Left ventricle myocardium superior (tissue), 1 donor: ENCODE measurements at regions not wholly inside any gene's neighbourhood (a gene's known extent, or its start where the extent isn't known, plus 50 kb on each side); places are given as distances from the start of the nearest gene placed in this dataset.

Experiments
- ATAC-seq: fragments of 200-7000 bp; cut with Tn5 transposase; one replicate; pipeline ENCODE4 v1.9.1; 2020; ENCODE audit warnings: mild to moderate bottlenecking, moderate library complexity
- DNase-seq: peaks from one replicate; pipeline ENCODE4 v3.0.0-alpha.2; 2020
- intact Hi-C: fragments of 100-400 bp; cut with micrococcal nuclease; formaldehyde crosslinking; loops from one replicate; pipeline ENCODE4 v1.11.0; 2022
- donor health status: DM: no; HTN: yes; CAD: no; lungs with severe emphysema.

DNA sequence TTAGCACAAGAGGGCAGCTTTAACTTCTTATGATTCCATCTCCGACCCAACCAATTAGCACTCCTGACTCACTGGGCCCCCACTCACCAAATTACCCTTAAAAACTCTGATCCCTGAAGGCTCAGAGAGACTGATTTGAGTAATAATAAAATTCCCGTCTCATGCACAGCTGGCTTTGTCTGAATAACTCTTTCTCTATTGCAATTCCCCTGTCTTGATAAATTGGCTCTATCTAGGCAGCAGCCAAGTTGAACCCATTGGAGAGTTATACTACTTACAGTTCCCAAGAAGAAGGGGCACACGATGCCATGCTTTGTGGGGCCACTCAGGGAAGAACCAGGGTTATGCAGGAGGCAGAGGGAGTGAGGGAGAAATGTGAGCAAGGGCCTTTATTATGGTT is 632.8 kb downstream of the TSN start:
- DNase-seq (no peak), ATAC-seq (no peak)
- intact Hi-C loops: no loop called here

DNA sequence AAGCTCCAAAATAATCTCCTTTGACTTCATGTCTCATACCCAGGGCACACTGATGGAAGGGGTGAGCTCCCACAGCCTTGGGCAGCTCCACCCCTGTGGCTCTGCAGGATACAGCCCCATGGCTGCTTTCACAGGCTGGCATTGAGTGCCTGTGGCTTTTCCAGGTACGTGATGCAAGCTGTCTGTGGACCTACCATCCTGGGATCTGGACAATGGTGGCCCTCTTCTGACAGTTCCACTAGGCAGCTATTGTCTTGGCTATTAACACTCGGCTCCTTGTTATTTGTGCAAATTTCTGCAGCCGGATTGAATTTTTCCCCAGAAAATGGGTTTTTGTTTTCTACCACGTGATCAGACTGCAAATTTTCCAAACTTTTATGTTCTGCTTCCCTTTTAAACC is 634.2 kb downstream of the TSN start:
- ATAC-seq (no peak), DNase-seq (no peak)
- intact Hi-C loops: no loop called here

DNA sequence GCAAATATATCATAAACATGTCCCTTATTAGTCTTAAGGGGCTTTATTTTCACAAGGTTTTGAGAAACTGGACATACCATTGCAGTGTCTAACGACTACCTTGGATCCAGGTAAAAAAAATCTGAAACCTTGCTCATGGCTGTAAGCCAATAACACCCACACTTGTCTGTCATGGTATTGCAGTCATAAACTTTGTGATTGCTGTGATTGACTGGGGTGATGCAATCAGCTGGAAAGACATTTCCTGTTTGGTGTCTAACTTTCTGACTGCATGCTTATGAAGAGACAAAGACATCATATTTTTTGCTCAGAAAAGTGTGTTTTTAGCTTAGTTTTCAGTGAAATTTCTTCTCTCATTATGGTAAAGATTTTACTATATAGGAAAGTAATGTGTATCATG is 635.0 kb downstream of the TSN start:
- intact Hi-C loops: no loop called here
- ATAC-seq: no peak
- no peak for DNase-seq

DNA sequence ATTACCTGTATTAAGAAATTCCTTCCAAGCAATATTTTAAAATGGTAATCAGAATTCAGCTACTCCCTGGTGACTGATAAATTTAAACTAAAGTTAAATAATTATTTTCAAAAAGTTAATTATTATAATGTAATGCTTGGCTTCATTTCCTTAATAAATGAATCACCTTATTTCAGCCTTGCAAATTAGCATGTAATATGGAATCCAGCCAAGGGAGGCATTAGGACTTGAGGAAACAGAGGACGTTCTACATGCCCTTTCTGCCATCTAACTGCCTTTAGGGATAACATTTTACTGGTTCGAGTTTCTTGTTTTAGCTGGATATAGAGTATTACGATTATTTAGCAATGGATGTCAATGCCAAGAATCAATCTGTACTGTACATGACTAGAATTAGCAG is 636.3 kb downstream of the TSN start:
- ATAC-seq: no peak
- intact Hi-C loops: no loop called here

DNA sequence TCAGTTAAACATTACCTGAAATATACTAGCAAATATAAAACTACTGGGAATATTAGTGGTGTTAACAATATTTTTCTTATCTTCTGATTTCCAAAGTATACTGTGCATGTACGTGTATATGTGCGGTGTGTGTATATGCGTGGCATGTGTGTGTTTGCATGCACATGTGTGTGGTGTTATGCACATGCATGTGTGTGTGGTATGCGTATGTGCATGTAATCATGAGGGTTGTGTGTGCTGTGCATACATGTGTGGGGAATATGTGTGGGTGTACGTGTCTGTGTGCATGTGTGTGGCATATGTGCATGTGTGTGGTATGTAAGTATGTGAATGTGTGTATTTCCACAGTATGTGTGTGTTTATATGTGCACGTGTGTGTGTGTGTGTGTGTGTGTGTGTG is 640.2 kb downstream of the TSN start:
- intact Hi-C loops: no loop called here
- no peak for DNase-seq
- ATAC-seq: no peak

More for the DNA sequence above, 636.3 kb downstream of the TSN start:
- DNase-seq: no peak

DNA sequence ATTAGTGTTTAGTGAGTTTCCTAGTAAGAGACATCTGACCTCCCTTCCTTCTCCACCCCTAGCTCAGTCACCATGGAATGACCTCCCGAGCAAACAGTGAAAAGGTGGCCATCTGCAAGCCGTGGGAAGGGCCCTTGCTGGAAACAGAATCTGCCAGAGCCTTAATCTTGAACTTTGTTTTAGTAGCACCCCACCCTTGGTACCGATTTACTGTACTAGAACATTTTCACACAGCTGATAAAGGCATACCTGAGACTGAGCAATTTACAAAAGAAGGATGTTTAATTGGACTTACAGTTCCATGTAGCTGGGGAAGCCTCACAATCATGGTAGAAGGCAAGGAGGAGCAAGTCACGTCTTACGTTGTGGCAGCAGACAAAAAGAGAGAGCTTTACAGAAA is 655.8 kb downstream of the TSN start:
- intact Hi-C loops: no loop called here
- ATAC-seq: no peak
- DNase-seq: no peak

DNA sequence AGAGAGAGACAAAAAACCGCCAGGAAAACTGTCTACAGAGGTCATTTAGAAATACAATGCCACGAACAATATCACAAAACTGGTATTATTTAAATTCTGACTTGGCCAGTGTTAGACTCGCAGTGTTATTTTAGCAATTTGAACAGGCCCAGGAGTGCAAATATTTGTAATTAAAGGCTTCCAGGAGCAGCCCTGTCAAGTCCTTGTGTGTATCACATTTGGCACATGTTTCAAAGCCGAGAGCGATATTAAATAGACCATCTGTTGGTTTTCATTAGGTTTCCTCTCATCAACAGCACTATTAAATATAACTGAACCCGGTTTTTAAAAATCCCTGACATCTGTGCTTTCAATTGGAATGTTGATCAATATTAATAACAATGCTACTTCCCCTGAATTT is 656.9 kb downstream of the TSN start:
- intact Hi-C loops: no loop called here
- ATAC-seq: no peak
- DNase-seq: no peak

DNA sequence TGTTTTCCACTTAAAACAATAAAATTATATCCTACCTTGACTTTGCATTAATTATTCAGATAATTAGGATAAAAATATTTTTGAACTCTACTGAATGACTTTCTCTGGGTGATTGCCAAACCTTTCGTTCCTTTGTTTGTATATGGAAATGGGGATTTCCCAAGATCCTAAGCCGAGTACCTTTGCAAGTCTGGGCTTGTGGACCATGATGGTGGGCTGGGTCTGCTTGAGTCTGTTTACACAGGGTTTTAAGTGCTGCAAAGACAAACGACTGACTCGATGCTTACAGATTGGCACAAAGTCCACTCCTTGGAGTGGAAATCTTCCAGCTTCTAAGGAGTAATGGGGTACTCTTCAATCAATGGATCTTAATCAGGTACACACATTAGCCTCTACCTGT is 659.5 kb downstream of the TSN start:
- DNase-seq (no peak), ATAC-seq (no peak)
- intact Hi-C loops: no loop called here

DNA sequence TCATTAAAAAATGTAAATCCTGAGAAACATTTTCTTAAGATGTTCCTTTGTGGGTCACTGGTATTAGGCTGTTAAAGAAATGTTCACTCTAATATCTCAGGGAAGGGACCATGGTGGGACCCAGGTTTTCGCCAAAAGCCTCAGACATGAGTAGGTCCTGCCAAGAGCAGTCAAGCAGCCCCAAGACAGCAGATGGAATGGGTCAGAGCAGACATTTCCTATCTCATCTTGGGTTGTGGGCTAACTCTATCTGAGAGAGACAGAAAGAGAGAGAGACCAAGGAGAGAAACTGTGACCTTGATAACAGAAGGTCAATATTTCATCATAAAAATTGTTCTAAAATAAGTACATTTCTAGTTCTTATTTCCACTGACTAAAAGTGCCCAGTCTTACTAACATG is 661.7 kb downstream of the TSN start:
- DNase-seq: no peak
- intact Hi-C loops: no loop called here
- ATAC-seq: peak; percentile 23

DNA sequence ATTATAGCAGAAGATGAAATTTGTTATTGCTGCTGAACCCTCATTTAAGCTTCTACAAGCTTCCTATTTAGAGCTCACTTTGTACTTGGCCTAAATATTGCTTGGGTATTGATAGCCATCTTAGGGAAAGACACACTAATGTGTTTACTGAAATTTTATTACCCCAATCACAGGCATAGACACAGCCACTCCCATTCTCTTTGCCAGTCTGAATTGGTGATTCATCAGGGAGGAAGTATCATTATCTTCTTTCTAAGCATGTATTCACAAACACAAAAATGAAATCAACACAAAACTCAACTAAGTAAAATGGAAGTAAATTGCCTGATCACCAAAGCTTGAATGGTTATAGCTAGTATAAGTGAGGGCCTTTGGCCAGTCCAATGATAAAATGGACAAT is 666.3 kb downstream of the TSN start:
- intact Hi-C loops: no loop called here
- no peak for ATAC-seq
- DNase-seq: no peak

DNA sequence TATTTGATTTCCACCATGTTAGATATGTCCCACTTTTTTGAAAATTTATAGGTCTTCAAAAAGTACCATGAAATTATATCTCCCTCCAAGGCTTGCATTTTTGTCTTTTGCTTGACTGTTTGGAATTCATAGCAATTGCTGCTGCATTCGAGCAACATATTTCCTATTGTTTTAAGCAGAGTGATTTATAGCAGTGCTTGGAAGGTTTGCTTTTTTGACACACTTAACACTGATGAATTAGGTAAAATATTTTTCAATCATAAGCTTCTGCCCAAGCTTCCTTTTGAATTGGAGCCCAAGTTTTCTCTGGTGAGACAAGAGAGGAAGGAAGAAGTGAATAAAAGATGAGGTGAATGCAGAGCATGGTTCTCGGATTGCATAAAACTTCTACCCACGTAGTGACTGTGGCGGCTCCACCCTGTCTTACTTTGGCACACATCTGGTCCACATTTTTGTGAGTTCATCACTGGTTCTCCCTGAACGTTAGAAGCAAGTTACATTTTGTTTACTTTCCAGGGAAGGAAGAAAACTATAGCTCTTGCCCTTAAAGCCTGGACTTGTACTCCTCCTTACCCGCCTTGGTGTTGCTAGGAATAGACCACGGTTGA is 667.0 kb downstream of the TSN start:
- no peak for ATAC-seq
- no peak for DNase-seq
- intact Hi-C loops: no loop called here

DNA sequence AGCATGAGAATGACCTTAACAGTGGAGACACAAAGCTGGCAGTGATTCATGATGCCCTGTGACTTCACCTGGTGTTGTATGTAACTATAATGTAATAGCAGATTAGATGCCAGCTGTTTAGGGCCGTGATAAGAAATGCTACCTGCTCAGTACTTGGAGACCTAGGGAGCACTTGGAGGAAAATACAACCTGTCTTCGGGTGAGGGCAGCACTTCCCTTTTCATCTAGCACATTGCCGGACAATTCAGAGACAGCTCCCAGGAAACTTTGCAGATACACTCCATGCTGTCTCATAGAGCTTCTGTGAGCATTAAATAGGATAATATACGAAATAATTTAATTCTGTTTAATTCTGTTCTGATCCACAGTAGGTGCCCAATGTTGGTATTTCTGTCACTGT is 668.5 kb downstream of the TSN start:
- no peak for DNase-seq
- intact Hi-C loops: no loop called here

DNA sequence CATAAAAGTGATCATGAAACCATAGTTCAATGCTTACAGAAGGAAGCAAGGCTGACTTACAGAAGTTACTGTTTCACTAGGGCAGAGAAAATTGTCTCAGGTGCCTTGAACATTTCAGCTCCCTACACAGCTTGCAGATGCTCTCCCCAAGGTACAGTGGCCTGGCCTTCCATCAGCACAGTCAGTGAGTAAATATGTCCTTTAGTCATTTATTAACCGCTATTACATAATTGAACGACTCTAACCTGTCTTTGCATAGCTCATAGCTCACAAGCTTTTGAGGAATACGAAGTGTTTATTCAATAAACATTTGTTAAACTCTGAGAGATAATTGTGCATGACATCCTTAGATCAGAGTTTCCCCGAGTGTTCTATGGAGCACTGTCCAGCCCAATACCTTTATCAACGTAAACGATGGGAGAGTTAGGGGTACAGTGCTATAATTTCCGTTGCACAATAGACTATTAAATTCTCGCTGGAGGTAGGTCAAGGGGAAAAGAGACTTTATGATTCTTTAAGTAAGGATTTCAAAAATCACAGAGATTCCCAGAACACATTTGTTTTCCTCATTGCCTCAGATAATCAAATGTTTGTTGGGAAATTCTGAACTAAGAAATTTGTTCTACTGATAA is 677.8 kb downstream of the TSN start:
- intact Hi-C loops: no loop called here
- no peak for DNase-seq
- no peak for ATAC-seq

More for the DNA sequence above, 668.5 kb downstream of the TSN start:
- no peak for ATAC-seq

DNA sequence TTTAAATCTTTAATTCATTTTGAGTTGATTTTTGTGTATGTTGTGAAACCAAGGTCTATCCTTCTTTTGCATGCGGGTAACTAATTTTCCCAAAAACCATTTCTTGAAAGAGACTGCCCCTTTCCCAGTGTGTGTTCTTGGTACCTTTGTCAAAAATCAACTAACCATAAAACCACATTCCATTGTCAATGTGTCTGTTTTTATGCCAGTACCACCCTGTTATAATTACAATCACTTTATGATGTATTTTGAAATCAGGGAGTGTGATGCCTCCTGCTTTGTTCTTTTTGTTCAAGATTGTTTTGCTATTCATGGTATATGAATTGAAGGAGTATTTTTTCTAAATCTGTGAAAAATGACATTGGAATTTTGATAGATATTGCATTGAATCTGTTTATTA is 689.6 kb downstream of the TSN start:
- DNase-seq (no peak), ATAC-seq (no peak)
- intact Hi-C loops: no loop called here

DNA sequence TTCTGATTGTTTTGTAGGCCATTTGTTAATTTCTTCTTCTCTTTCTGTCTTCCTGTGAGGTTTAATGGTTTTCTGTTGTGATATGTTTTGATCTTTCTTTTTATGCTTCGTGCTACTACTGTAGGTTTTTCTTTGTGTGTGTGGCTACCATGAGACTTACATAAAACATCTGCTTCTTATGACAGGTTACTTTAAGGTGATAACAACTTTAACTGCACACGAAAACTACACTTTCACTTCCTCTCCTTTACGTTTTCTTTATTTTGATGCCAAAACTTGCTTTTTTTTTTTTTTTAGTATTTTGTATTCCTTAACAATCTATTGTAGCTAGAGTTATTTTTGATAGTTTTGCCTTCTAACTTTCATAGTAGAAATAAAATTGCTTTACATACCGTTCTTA is 691.3 kb downstream of the TSN start:
- intact Hi-C loops: no loop called here
- ATAC-seq: no peak
- DNase-seq: no peak

DNA sequence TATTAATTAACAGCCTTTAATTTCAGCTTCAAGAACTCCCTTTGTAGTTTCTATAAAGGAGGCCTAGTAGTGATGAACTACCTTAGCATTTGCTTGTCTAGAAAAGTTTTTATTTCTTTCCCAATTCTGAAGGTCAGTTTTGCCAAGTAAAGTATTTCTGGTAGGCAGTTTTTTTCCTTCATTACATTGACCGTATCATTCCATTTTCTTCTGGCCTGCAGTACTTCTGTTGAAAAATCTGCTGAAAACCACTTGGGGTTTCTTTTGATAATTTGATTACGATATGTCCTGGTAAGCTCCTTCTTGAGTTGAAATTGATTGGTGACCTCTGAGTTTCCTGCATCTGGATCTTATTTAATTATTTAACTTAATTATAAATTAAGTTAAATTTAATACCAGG is 691.8 kb downstream of the TSN start:
- ATAC-seq (no peak), DNase-seq (no peak)
- intact Hi-C loops: no loop called here

DNA sequence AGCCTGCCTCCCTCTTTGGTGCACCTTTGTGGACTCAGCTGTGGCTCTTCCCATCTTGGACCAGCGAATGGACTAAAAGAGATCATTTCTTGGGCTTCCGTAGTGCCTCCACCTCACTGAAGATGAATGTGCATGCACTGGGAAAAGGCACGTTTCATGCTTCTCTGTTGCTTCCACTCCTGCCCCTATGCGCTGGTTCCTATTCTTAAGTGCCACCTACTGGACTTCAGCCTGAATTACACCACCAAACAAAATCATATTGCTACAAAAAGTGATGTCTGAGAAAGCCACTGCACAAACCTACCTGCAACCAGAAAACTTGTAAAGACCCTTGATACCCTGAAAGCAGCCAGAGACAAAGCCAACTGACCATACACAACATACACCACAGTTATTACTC is 695.6 kb downstream of the TSN start:
- intact Hi-C loops: no loop called here
- ATAC-seq: no peak
- DNase-seq: no peak

DNA sequence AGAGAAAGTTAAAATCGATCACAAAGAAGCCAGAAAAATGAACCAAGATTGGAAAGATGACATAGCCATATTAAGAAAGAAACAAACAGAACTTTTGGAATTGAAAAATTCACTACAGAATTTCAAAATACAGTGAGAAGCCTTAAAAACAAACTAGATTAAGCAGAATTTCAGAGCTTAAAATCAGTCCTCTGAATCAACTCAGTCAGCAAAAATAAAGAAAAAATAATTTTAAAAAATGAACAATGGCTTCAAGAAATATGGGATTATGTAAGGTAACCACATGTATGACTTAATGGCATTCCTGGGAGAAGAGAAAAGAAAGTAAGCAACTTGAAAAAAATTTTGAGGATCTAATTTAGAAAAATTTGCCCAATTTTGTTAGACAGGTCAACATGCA is 696.2 kb downstream of the TSN start:
- ATAC-seq: no peak
- intact Hi-C loops: no loop called here

DNA sequence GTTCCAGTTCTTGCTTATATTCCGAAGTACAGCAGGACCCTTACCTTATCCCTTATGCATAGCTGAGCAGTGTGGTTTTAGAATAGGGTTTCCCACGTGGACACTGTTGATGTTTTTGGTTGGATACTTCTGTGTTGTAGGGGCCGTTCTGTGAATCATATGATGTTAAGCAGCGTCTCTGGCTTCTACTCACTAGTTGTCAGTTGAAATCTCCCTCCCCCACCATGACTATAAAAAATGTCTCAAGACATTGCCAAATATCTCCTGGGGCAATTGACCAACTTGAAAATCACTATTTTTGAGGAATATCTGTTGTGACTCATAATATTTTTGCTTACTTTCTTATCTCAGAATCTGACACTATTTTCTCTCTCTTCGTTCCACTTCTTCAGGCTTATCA is 713.7 kb downstream of the TSN start:
- ATAC-seq (no peak), DNase-seq (no peak)
- intact Hi-C loops: no loop called here

More for the DNA sequence above, 696.2 kb downstream of the TSN start:
- DNase-seq: no peak

DNA sequence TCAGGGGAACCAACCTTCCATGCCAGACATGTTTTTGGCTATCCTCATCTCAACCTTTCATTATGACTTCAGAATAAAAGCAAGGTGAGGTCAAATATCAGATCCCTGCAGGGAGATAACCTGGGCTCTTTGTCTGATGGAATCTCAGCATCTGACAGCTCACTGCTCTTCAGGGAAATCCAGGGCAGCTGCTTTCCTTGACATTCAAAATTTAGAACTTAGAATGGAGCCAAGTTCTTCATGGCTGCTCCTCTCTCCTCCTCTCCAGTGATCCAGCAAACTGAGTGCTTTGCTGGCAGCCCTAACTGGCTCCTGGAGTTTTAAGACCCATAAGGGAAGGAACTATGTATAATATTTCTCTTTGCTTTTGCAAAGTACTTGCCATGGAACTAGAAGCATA is 716.3 kb downstream of the TSN start:
- no peak for ATAC-seq
- DNase-seq: no peak
- intact Hi-C loops: no loop called here

DNA sequence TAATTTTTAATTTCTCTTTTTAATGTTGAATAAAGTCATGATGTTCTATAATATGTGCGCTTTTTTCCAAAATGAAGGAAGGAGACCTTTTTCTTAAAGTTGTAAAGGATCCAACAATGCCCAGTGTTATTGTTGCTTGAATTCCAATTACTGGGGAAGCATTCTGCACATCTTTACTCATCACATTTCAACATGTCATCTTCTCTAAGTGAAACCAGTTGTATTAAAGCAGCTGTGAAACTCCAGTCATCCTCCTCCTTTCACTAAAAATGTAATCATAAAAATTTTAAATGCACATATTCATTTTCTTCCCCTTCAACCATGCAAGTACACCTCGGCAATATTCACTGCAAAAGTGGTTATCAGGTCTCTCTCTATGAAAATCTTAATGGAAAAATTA is 722.7 kb downstream of the TSN start:
- intact Hi-C loops: no loop called here
- ATAC-seq (no peak), DNase-seq (no peak)

DNA sequence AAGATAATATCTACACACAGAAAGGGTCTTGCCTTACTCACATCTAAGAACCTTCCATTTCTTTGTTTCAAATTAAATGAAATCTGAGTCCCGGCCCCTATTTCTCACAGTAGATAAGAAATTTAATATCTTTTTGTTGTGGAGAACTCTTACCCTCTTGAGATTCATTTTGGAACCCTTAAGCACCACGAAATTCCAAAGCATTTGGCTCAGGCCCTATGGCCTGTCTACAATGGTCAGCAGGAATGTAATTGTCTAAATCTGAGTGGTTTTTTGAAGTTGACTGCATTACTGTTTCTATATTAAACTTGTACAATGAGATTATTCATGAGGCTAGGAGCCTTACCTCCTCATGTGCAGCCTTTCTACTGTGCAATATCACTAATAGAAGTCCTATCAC is 723.3 kb downstream of the TSN start:
- intact Hi-C loops: no loop called here
- no peak for DNase-seq
- ATAC-seq: peak; percentile 26
